Adrenal gland (tissue), 5 donors: ENCODE measurements at regions not wholly inside any gene's neighbourhood (a gene's known extent, or its start where the extent isn't known, plus 50 kb on each side); places are given as distances from the start of the nearest gene placed in this dataset.

ENCODE experiments used
- CTCF ChIP-seq, 6 experiments: fragments of 450-650 bp in 4 of 6; fragments of 200-600 bp in 2 of 6; sonication (generic) in 1 of 6; IDR thresholded peaks; 1 replicate in 5 of 6; 2 replicates in 1 of 6; pipeline versions ENCODE4 v1.5.1 to v1.8.0; 2016 to 2021; ENCODE audit warnings: antibody characterized with exemption in 6 of 6, mild to moderate bottlenecking in 2 of 6, moderate library complexity in 1 of 6
- POLR2A ChIP-seq, 2 donors: fragments of 450-650 bp; IDR thresholded peaks; one replicate each; pipeline ENCODE4 v1.6.1; 2017; ENCODE audit warnings: antibody characterized with exemption in 2 of 2, mild to moderate bottlenecking in 2 of 2, moderate library complexity in 1 of 2
- donor health status: DM: no; HTN: no; CAD: no.

GRCh38 chr18:50460716-50461115 is 85.9 kb downstream of the SKA1 start:
- no peak for TF ChIP-seq POLR2A (IDR thresholded peaks at IDR 0.05)
- TF ChIP-seq CTCF (IDR thresholded peaks at IDR 0.05) = no peak
